HT-29 (cell line): ENCODE measurements at regions not wholly inside any gene's neighbourhood (a gene's known extent, or its start where the extent isn't known, plus 50 kb on each side); places are given as distances from the start of the nearest gene placed in this dataset.

Experiments used
- DNase-seq: peaks from one replicate; pipeline ENCODE4 v3.0.0-alpha.2; 2015; ENCODE audit warnings: low spot score

DNA sequence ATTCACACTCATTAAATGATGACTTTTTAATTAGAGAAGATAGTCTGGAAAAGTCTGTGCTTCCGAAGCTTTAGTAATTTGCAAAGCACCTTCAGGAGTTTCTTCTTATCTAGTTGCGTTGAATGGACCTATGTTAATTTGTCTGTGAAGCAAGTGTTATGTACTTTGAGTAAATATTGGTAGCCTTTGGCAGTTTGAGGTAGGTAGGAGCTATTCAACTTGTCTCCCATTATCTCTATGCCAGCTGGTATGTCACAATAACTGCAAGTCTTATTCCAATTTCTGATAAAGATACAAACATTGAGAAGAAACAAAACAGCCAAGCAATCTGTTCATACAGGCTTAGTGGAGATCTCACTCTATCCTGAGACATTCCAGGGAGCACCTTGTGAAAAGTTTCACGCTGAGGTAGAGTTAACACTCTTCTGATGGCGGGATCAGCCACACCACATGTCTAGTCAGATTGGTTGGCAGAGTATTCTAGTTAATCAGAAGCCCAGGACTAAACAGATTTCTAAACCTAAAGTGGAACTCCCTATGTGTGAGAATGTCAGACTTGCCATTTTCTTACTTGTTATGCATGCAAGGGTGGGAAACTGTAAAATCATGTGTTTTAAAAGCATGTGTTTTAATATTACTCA lies 219.8 kb upstream of the MANEA start:
- DNase-seq, result no peak

DNA sequence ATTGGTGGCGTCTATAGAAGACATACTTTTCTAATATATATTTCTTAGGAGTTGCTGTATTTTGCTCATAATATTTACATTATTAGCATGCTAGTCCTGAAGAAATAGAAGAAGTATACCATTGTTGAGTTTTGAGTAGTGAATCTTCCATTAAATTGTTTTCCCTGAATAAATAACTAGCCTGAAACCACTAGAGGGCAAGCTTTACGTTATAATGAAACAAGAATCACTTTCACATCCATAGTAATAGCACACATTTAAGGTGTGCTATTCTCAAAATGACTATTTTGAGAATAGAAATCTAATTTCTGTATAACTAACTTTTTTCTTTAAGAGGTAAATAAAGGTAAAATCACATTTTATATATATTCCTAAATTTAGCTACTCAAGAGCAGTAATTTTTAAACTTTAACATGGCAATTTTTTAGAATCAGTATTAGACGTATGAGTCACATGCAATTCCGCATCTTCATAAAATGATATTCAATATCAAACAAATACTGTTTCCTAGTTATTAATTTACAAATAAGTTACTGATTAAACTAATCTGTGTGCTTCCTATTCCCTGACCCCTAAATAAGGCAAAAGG lies 213.2 kb upstream of the MANEA start:
- peak; percentile 34 for DNase-seq

GRCh38 chr6:95365454-95365853 lies 211.9 kb upstream of the MANEA start:
- DNase-seq, result no peak

DNA sequence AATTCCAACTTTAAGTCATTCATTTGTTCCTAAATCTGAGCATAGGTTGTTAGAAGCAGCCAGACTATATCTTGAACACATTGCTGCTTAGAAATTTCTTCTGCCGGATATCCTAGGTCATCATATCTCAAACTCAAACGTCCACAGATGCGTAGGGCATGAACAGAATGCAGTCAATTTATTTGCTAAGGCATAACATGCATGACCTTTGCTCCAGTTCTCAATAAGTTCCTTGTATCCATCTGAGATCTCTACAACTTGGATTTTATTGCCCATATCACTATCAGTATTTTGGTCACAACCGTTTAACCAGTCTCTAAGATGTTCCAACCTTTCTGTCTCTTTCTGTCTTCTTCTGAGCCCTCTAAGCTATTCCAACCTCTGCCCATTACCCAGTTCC lies 210.9 kb upstream of the MANEA start:
- DNase-seq, result no peak

- no peak for DNase-seq
Observed at GRCh38 chr6:95383878-95384277, 193.5 kb upstream of the MANEA start.

DNA sequence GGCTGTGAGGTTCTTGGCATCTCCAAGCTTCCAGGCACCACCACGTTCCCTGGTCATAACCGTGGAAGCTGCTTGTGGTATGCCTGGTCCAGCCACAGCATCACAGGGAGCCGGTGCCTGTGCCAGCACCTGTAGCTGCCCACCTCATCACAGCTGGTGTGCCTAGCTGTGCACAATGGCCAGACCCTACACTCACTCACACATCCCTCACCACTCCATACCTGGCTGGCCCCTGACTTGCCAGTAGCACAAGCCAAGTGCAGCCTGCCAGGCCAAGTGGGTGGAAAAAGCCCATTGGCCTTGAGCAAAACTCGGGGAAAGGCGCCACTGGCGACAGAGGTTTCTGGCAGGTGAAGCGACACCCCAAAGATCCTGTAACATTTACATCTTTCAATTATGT lies 192.3 kb upstream of the MANEA start:
- no peak for DNase-seq

- no peak for DNase-seq
Observed at GRCh38 chr6:95387845-95388244, 189.5 kb upstream of the MANEA start.

DNA sequence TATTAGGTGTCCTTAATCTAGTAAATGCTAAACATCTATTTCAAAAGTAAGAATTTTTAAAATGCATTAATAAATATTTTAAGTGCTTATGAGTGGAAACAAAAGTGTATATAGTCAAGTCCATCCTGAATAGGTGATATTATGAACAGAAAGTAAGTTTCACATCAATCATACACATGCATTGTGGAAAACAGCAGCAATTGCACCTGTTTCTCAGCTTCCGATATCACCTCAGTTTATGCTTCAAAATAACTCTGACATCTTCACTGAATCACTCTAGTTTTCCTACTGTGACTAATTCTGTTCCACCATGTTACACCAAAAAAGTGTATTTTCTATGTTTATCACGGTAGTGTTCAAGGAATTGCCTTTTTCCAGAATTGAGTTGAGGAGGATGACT lies 172.6 kb upstream of the MANEA start:
- no peak for DNase-seq

DNA sequence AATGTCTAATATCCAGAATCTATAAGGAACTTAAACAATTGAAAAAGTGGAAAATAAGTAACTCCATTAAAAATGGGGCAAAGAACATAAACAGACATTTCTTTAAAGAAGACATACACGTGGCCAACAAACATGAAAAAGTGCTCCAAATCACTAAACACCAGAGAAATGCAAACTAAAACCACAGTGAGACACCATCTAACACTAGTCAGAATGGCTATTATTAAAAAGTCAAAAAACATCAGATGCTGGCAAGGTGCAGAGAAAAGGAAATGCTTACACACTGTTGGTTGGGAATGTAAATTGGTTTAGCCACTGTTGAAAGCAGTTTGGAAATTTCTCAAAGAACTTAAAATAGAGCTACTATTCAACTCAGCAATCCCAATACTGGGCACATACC lies 169.2 kb upstream of the MANEA start:
- no peak for DNase-seq

DNA sequence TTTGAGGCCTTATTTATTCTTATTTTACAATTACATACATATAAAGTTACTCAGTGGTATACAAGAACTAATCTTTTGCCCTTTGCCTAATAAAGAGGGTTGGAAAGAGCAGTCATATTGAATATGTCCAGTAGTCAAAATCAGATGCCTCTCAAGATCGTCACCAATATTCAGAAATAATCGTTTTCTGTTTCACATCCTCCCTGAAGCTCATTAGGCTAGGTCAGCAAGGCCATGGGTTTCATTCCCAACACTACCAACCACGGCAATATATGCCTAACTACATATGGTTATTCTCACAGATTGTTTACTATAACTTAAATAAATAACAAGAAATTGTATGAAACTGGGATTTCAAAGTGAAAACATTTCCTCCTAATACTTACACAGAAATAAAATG lies 167.2 kb upstream of the MANEA start:
- no peak for DNase-seq

DNA sequence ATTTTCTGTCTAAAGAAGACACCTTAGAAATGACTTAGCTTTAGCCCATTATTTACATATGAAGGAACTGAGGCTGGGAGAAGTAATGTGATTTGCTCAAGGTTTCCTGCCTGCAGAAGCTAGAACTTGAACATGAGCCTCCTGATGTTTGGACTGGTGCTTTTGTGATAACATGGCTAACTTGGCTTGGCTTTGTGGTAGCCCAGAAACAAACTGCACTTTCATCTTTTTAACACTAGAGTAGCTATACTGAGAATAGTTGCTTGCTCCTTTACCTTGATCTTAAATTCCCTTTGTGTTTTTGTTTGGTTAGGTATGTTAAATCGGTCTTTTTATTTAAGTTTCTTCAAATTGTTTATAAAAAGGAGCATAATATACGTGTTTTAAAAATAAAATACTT lies 163.5 kb upstream of the MANEA start:
- no peak for DNase-seq

DNA sequence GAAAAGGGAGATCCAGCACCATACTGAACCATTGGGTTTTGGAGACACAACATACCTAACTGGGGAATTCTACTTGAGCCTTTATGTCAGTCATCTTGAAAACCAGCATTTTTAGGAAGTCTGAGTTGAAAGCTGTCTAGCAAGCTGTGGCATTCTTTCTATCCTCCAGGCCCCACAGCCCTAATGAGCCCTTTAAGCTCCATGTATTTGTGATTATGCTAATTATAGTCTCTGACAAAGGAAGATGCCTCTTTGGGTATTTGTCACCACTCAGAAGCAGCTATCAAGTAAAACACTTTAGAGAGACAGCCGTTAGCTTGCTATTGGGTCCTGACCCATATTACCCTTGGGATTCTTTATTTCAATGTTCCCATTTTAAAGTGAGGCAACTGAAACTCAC lies 159.5 kb upstream of the MANEA start:
- no peak for DNase-seq

- DNase-seq, result no peak
Observed at GRCh38 chr6:95420792-95421191, 156.5 kb upstream of the MANEA start.

DNA sequence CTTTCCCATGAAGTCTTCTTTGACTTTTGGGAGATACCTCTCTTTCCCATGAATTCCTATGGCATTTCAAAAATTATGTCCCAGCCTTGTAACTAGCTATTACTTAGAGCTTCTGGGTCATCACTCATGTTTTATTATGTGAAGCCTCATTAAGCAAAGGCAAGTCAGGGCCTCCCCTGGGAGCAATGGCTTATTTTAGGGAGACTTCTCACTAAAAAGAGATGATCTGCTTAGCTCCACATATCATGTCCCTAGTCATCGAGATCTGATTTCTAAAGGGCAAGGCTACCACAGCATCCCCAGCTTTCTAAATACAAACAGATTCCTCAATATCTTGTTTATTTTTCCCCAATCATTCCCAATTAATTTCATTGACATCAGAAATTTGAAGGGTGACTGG lies 154.0 kb upstream of the MANEA start:
- no peak for DNase-seq

GRCh38 chr6:95431637-95432228 lies 145.6 kb upstream of the MANEA start:
- DNase-seq, result peak; percentile 68

- no peak for DNase-seq
Observed at GRCh38 chr6:95439741-95440140, 137.6 kb upstream of the MANEA start.

GRCh38 chr6:95448208-95448607 lies 129.1 kb upstream of the MANEA start:
- DNase-seq, result no peak

- no peak for DNase-seq
Observed at GRCh38 chr6:95469511-95469910, 107.8 kb upstream of the MANEA start.

DNA sequence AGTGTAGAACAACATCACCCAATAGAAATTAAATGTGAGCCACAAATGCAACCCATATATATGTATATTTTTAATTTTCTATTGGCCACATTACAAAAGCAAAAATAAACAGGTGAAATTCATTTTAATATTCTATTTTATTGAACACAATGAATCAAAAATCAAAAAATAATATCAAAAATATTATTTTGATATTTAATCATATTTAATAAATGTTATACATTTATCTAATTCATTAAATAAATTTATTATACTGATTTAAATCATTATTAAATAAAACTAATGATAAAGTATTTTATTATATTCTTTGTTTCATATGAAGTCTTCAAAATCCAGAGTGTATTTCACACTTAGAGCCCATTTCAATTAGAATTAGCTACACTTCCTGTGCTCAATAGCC lies 98.4 kb upstream of the MANEA start:
- no peak for DNase-seq

DNA sequence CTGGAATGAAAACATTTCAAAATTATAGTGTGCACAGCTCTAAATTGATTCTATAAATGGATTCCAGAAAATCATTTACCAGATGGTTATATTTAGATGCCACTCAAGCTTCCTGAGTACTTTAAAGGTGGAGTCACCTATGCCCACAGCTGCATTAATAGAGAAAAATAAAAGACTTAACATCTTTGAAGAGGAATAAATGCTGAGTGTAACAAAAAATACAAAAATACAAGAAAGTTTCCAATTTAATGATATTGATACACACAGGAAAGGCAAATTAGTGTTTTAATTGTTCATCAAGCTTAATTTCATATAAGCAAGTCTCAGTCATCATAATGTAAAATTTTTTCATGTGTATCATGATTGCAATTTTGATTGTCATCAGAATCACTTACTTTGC lies 89.5 kb upstream of the MANEA start:
- no peak for DNase-seq

- DNase-seq, result no peak
Observed at GRCh38 chr6:95489185-95489863, 88.0 kb upstream of the MANEA start.

GRCh38 chr6:95496769-95497426 lies 80.4 kb upstream of the MANEA start:
- no peak for DNase-seq
